Astrocyte (in vitro differentiated cells and primary cell): ENCODE measurements at regions not wholly inside any gene's neighbourhood (a gene's known extent, or its start where the extent isn't known, plus 50 kb on each side); places are given as distances from the start of the nearest gene placed in this dataset.

ENCODE experiments used
- EZH2 ChIP-seq: IDR thresholded peaks from 2 replicates; pipeline ENCODE4 v1.6.1; 2012; ENCODE audit warnings: mild to moderate bottlenecking, low read length, inconsistent platforms; ENCODE audit not compliant: insufficient read depth
- TF ChIP-seq, protein P1 (sequence below): IDR thresholded peaks from 2 replicates; pipeline ENCODE4 v1.5.1; 2011; ENCODE audit warnings: low read depth, mild to moderate bottlenecking, inconsistent platforms, low read length, moderate library complexity; ENCODE audit not compliant: insufficient read depth

DNA sequence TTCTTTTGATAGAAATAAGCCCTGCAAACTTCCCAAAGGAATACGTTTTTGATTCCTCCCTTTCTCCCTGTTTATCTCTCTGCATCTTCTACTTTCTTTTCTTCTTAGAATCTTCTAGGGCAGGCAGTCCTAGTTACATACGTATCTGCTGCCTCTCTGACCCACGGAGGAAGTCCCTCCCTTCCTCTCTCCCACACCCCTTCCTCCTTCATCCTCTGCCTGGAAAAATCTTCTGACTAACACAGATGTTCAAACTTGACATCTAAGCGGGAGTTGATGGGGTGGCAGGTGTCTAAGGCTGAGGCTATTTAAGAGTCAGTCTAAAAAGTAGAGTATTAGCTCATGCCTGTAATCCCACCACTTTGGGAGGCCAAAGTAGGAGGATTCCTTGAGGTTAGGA is 88.6 kb downstream of the MAP1LC3B2 start:
- TF ChIP-seq EZH2, result no peak
- TF ChIP-seq, protein P1, sequence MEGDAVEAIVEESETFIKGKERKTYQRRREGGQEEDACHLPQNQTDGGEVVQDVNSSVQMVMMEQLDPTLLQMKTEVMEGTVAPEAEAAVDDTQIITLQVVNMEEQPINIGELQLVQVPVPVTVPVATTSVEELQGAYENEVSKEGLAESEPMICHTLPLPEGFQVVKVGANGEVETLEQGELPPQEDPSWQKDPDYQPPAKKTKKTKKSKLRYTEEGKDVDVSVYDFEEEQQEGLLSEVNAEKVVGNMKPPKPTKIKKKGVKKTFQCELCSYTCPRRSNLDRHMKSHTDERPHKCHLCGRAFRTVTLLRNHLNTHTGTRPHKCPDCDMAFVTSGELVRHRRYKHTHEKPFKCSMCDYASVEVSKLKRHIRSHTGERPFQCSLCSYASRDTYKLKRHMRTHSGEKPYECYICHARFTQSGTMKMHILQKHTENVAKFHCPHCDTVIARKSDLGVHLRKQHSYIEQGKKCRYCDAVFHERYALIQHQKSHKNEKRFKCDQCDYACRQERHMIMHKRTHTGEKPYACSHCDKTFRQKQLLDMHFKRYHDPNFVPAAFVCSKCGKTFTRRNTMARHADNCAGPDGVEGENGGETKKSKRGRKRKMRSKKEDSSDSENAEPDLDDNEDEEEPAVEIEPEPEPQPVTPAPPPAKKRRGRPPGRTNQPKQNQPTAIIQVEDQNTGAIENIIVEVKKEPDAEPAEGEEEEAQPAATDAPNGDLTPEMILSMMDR, result no peak
